ENCODE measurements at regions not wholly inside any gene's neighbourhood (a gene's known extent, or its start where the extent isn't known, plus 50 kb on each side); places are given as distances from the start of the nearest gene placed in this dataset.

DNA sequence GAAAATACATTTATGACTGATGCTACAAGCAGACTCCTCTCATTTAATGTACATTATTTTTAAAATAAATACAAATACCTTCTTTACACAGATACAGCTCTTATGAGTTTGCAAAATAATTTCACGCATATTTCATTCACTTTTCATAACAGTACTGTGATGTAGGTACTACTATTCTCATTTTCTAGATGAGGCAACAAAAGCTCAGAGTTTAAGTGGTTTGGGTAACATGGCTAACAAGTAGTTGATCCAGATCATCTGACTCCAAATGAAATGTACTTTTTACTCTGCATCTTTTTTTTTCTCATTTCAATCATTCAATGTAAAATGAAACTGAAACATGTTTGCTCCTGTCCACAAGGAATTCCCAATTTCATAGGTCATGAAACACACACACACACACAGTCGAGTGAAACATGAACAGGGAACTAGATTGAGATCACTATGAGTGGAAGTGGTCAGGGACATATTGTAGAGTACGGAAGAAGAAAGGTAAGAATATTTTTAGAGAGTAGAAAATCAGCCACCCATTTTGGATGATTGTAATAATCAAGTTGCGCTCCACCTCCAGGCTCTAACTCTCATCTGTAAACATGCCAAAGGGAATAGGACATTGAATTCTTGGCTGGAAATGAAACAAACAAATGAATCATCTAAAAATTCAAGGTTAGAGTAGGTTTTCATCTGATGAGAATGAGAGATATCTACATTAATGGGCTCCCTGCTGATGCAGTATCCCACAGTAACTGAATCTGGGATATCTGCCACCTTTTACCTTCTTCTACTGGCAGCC, 92.4 kb downstream of the CLDN1 start:
- Histone ChIP-seq H3K27ac (peak overlapping the region; percentile 76), H3K27me3 (ENCODE audit: insufficient read depth, low read depth) (no peaks in the 10 kb centered on the region), H3K9me2 (ENCODE audit: insufficient read depth) (no peaks in the 10 kb centered on the region), H3K4me1 (replicated peaks; ENCODE audit: insufficient read depth) (peaks cover 37% of the 10 kb centered on the region), H3K4me2 (peak overlapping the region; percentile 51), H3F3A (ENCODE audit: insufficient read depth, low read depth) (peaks cover 33% of the 10 kb centered on the region), H2AFZ (peak overlapping the region; percentile 20), H4K20me1 (ENCODE audit: insufficient read depth) (no peaks in the 10 kb centered on the region), H3K36me3 (ENCODE audit: low read depth) (no peaks in the 10 kb centered on the region), H3K79me2 (ENCODE audit: low read depth) (no peaks in the 10 kb centered on the region), H3K9me3 (ENCODE audit: insufficient read depth, low read depth) (0 out of 2 replicates have a peak, but pooled peaks cover 5% of the 10 kb centered on the region), H3K4me3 (peak overlapping the region; percentile 5; the same call in 1 of the 2 replicates)
- BruUV-seq (replicated peaks) = no TSS peak
- ChIA-PET CTCF (no interaction called here), POLR2A (ENCODE audit: unreplicated experiment) (interaction anchor here (0.6 kb wide), 1 partner anchor 104 kb away, joined by 5 read pairs; no protein-coding TSS in a partner anchor)
- no peak for TF ChIP-seq EZH2 (IDR thresholded peaks at IDR 0.05; ENCODE audit: low read depth)
- TF ChIP-seq, protein P1, sequence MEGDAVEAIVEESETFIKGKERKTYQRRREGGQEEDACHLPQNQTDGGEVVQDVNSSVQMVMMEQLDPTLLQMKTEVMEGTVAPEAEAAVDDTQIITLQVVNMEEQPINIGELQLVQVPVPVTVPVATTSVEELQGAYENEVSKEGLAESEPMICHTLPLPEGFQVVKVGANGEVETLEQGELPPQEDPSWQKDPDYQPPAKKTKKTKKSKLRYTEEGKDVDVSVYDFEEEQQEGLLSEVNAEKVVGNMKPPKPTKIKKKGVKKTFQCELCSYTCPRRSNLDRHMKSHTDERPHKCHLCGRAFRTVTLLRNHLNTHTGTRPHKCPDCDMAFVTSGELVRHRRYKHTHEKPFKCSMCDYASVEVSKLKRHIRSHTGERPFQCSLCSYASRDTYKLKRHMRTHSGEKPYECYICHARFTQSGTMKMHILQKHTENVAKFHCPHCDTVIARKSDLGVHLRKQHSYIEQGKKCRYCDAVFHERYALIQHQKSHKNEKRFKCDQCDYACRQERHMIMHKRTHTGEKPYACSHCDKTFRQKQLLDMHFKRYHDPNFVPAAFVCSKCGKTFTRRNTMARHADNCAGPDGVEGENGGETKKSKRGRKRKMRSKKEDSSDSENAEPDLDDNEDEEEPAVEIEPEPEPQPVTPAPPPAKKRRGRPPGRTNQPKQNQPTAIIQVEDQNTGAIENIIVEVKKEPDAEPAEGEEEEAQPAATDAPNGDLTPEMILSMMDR (conservative IDR thresholded peaks at IDR 0.05) = no peak
- intact Hi-C loops (cut with micrococcal nuclease; ENCODE audit: unreplicated experiment) = loop anchor here (1.0 to 10.0 kb wide), 8 partner anchors 92 to 335 kb away; partner anchors contain the start of gene CLDN1
- peak; percentile 33 to 92 for DNase-seq

DNA sequence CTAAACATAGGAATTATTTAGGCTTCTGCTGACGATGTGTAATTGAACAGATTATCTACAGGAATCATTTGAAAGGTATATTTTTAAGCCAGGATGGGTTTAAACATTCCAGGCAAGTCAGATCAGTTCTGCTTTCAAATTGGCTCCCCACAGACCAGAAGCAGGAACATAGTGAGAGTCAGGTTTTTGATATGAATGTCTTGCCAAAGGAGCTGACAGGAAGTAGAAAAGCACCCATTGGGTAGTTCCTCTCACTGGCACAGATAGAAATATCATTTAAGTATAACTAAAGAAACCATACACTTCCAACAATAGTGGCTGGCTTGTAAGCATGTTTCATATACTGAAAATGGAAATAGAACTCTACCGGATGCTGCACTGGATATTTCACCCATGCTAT, 95.2 kb downstream of the CLDN1 start:
- Histone ChIP-seq H3K27me3 (ENCODE audit: insufficient read depth, low read depth) (no peaks in the 10 kb centered on the region), H3F3A (ENCODE audit: insufficient read depth, low read depth) (peaks cover 23% of the 10 kb centered on the region), H3K4me1 (replicated peaks; ENCODE audit: insufficient read depth) (peaks cover 30% of the 10 kb centered on the region), H3K9me3 (ENCODE audit: insufficient read depth, low read depth) (0 out of 2 replicates have a peak, but pooled peaks cover 5% of the 10 kb centered on the region), H3K4me2 (no peak overlapping the region), H4K20me1 (ENCODE audit: insufficient read depth) (no peaks in the 10 kb centered on the region), H3K4me3 (no peak overlapping the region), H2AFZ (no peak overlapping the region), H3K9me2 (ENCODE audit: insufficient read depth) (no peaks in the 10 kb centered on the region), H3K36me3 (ENCODE audit: low read depth) (no peaks in the 10 kb centered on the region), H3K27ac (no peak overlapping the region), H3K79me2 (ENCODE audit: low read depth) (no peaks in the 10 kb centered on the region)
- CTCF ChIA-PET = no interaction called here
- DNase-seq = no peak
- TF ChIP-seq, protein P1 (conservative IDR thresholded peaks at IDR 0.05) = no peak
- no peak for TF ChIP-seq EZH2 (IDR thresholded peaks at IDR 0.05; ENCODE audit: low read depth)
- POLR2A ChIA-PET (ENCODE audit: unreplicated experiment) = no interaction called here
- BruUV-seq (replicated peaks) = no TSS peak
- intact Hi-C loops (cut with micrococcal nuclease; ENCODE audit: unreplicated experiment) = loop anchor here (5.0 kb wide), 1 partner anchor 215 kb away; no protein-coding TSS in a partner anchor

DNA sequence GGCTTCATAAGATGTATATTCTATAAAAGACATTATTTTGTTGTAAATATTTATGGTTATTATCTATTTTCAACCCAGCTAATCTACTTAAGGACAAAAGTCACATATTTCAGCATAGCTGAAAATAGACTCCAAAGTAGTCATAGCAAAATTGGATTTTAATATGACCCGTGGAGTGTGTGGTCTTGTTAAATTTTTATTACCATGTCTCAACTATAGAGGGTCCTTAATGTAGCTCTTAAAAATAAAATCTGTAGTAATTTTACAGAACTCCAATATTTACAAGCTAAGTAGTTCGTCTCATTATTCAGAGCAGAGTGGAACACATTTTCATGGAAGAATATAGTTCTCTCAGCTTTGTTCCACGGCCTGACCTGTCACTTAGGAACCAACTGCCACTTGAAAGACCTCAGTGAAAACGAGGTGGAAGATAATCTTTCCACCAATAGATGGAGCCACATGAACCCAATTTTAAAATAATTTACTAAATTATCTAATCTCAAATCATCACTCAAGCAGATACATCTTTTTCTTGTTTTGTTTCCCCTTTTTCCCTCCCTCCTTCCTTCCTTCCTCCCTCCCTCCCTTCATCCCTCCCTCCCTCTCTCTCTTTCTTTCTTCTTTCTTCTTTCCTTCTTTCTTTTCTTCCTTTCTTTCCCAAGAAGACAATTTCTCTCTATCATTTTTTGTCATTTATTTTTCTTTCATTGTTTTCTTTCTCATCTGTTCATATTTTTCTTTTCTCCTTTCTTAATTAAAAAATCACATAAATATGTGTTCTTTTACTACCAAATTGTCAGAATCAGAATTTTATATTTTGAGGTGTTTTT, 97.2 kb downstream of the CLDN1 start:
- Histone ChIP-seq H3K27me3 (ENCODE audit: insufficient read depth, low read depth) (no peaks in the 10 kb centered on the region), H3K4me1 (replicated peaks; ENCODE audit: insufficient read depth) (peaks cover 12% of the 10 kb centered on the region), H3K36me3 (ENCODE audit: low read depth) (no peaks in the 10 kb centered on the region), H4K20me1 (ENCODE audit: insufficient read depth) (no peaks in the 10 kb centered on the region), H3K4me2 (no peak overlapping the region), H3F3A (ENCODE audit: insufficient read depth, low read depth) (0 out of 2 replicates have a peak, but pooled peaks cover 6% of the 10 kb centered on the region), H3K9me2 (ENCODE audit: insufficient read depth) (no peaks in the 10 kb centered on the region), H3K79me2 (ENCODE audit: low read depth) (no peaks in the 10 kb centered on the region), H3K4me3 (no peak overlapping the region), H3K27ac (no peak overlapping the region), H3K9me3 (ENCODE audit: insufficient read depth, low read depth) (0 out of 2 replicates have a peak, but pooled peaks cover 10% of the 10 kb centered on the region), H2AFZ (no peak overlapping the region)
- no TSS peak for BruUV-seq (replicated peaks)
- TF ChIP-seq EZH2 (IDR thresholded peaks at IDR 0.05; ENCODE audit: low read depth) = no peak
- TF ChIP-seq, protein P1 (conservative IDR thresholded peaks at IDR 0.05) = peak; percentile 74
- DNase-seq = peak in 1 of 2 experiments; percentile 12
- intact Hi-C loops (cut with micrococcal nuclease; ENCODE audit: unreplicated experiment) = loop anchor here (1.0 to 5.0 kb wide), 5 partner anchors 97 to 476 kb away; partner anchors contain the start of gene CLDN1
- POLR2A ChIA-PET (ENCODE audit: unreplicated experiment) = interaction anchor here (0.6 kb wide), 1 partner anchor 98 kb away, joined by 3 read pairs; no protein-coding TSS in a partner anchor
- CTCF ChIA-PET = interaction anchor here (0.7 to 2.9 kb wide), 6 partner anchors 40 to 243 kb away, joined by 3 to 20 read pairs (median 5); partner anchors contain the start of gene CLDN1

Measured in PC-9 (cell line).